ENCODE measurements at regions not wholly inside any gene's neighbourhood (a gene's known extent, or its start where the extent isn't known, plus 50 kb on each side); places are given as distances from the start of the nearest gene placed in this dataset.

GRCh38 chr6:12221856-12222255 is 68.3 kb upstream of the EDN1 start:
- DNase-seq (ENCODE audit: extremely low spot score), result no peak
- CTCF ChIA-PET, result no interaction called here
- TF ChIP-seq BHLHE40 (IDR thresholded peaks at IDR 0.05; ENCODE audit: borderline replicate concordance) (no peak), ARNT (IDR thresholded peaks at IDR 0.05) (no peak), FOXK2 (IDR thresholded peaks at IDR 0.05) (no peak), HDGF (IDR thresholded peaks at IDR 0.05; ENCODE audit: borderline replicate concordance) (no peak), SUZ12 (IDR thresholded peaks at IDR 0.05) (no peak), FOXA1 (IDR thresholded peaks at IDR 0.05) (no peak), SP1 (IDR thresholded peaks at IDR 0.05) (no peak), ELF4 (IDR thresholded peaks at IDR 0.05) (no peak), LEF1 (IDR thresholded peaks at IDR 0.05; ENCODE audit: borderline replicate concordance) (no peak), FOXM1 (IDR thresholded peaks at IDR 0.05; ENCODE audit: borderline replicate concordance) (no peak), NFRKB (IDR thresholded peaks at IDR 0.05) (no peak), L3MBTL2 (conservative IDR thresholded peaks at IDR 0.05) (no peak), CTBP1 (IDR thresholded peaks at IDR 0.05; ENCODE audit: borderline replicate concordance) (no peak), TARDBP (IDR thresholded peaks at IDR 0.05) (no peak), ZNF384 (IDR thresholded peaks at IDR 0.05) (no peak)
- TF ChIP-seq, protein P1, sequence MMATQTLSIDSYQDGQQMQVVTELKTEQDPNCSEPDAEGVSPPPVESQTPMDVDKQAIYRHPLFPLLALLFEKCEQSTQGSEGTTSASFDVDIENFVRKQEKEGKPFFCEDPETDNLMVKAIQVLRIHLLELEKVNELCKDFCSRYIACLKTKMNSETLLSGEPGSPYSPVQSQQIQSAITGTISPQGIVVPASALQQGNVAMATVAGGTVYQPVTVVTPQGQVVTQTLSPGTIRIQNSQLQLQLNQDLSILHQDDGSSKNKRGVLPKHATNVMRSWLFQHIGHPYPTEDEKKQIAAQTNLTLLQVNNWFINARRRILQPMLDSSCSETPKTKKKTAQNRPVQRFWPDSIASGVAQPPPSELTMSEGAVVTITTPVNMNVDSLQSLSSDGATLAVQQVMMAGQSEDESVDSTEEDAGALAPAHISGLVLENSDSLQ (IDR thresholded peaks at IDR 0.05), result no peak
- POLR2A ChIA-PET, result no interaction called here

GRCh38 chr6:12222405-12223366 is 67.5 kb upstream of the EDN1 start:
- CTCF ChIA-PET, result interaction anchor here (0.7 kb wide), 1 partner anchor 9 kb away, joined by 3 read pairs; no protein-coding TSS in a partner anchor

DNA sequence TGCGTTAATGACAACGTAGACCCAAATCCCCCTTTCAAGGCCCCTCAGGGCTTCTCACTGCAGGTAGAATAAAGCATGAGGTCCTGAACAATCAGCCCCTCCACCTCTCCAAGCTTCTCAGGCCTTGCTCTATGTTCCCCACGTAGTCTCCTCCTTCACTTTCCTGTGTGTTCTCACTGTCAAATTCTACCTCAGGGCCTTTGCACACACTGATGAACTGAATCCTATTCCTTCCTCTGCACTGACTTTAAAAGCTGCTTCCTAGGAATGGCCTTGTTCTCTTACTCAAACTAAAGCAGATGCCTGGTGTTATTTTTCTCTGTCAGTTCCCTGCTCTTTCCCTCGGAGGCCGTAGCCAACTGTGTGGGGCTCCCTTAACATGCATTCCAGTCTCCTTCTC is 66.8 kb upstream of the EDN1 start:
- ChIA-PET POLR2A (no interaction called here), CTCF (no interaction called here)
- TF ChIP-seq FOXM1 (IDR thresholded peaks at IDR 0.05; ENCODE audit: borderline replicate concordance) (no peak), TARDBP (IDR thresholded peaks at IDR 0.05) (no peak), FOXK2 (IDR thresholded peaks at IDR 0.05) (no peak), FOXA1 (IDR thresholded peaks at IDR 0.05) (no peak), LEF1 (IDR thresholded peaks at IDR 0.05; ENCODE audit: borderline replicate concordance) (no peak), BHLHE40 (IDR thresholded peaks at IDR 0.05; ENCODE audit: borderline replicate concordance) (no peak), SUZ12 (IDR thresholded peaks at IDR 0.05) (no peak)
- DNase-seq (ENCODE audit: extremely low spot score), result no peak

More at GRCh38 chr6:12222405-12223366, 67.5 kb upstream of the EDN1 start:
- no peak for TF ChIP-seq NFRKB (IDR thresholded peaks at IDR 0.05)
- no peak for TF ChIP-seq CTBP1 (IDR thresholded peaks at IDR 0.05; ENCODE audit: borderline replicate concordance)
- TF ChIP-seq LEF1 (IDR thresholded peaks at IDR 0.05; ENCODE audit: borderline replicate concordance), result no peak
- no peak for TF ChIP-seq BHLHE40 (IDR thresholded peaks at IDR 0.05; ENCODE audit: borderline replicate concordance)
- TF ChIP-seq FOXA1 (IDR thresholded peaks at IDR 0.05), result no peak
- no peak for TF ChIP-seq ELF4 (IDR thresholded peaks at IDR 0.05)
- TF ChIP-seq FOXM1 (IDR thresholded peaks at IDR 0.05; ENCODE audit: borderline replicate concordance), result no peak
- TF ChIP-seq HDGF (IDR thresholded peaks at IDR 0.05; ENCODE audit: borderline replicate concordance), result no peak
- no peak for TF ChIP-seq SP1 (IDR thresholded peaks at IDR 0.05)
- TF ChIP-seq TARDBP (IDR thresholded peaks at IDR 0.05), result no peak
- TF ChIP-seq ZNF384 (IDR thresholded peaks at IDR 0.05), result no peak
- TF ChIP-seq, protein P1 (IDR thresholded peaks at IDR 0.05), result no peak
- TF ChIP-seq FOXK2 (IDR thresholded peaks at IDR 0.05), result no peak
- TF ChIP-seq SUZ12 (IDR thresholded peaks at IDR 0.05), result no peak
- no peak for TF ChIP-seq ARNT (IDR thresholded peaks at IDR 0.05)
- TF ChIP-seq L3MBTL2 (conservative IDR thresholded peaks at IDR 0.05), result no peak
- no peak for DNase-seq (ENCODE audit: extremely low spot score)
- POLR2A ChIA-PET, result no interaction called here

DNA sequence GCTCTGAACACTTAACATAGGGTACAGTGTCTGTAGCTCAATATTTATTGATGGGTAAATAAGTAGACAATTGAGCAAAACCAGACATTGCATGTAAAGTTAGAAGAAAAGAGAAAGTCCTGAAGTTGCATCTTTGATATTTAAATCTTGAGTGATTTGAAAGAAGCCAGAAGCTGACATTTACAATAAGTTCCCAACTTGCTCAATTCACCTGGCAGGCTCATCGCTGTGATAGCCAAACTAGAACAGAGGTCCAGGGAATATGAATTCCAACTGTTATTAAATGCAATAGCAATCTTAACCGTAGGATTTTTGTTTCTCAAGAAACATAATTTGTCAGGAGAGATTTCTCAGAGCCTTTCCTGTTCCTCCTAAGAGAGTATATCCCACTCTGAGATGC is 65.9 kb upstream of the EDN1 start:
- ChIA-PET POLR2A (no interaction called here), CTCF (no interaction called here)
- TF ChIP-seq FOXK2 (IDR thresholded peaks at IDR 0.05) (no peak), FOXM1 (IDR thresholded peaks at IDR 0.05; ENCODE audit: borderline replicate concordance) (no peak), SP1 (IDR thresholded peaks at IDR 0.05) (no peak), LEF1 (IDR thresholded peaks at IDR 0.05; ENCODE audit: borderline replicate concordance) (no peak), ZNF384 (IDR thresholded peaks at IDR 0.05) (no peak), ARNT (IDR thresholded peaks at IDR 0.05) (no peak), TARDBP (IDR thresholded peaks at IDR 0.05) (no peak), ELF4 (IDR thresholded peaks at IDR 0.05) (no peak), CTBP1 (IDR thresholded peaks at IDR 0.05; ENCODE audit: borderline replicate concordance) (no peak), FOXA1 (IDR thresholded peaks at IDR 0.05) (no peak), L3MBTL2 (conservative IDR thresholded peaks at IDR 0.05) (no peak)
- TF ChIP-seq, protein P1 (IDR thresholded peaks at IDR 0.05), result no peak
- no peak for DNase-seq (ENCODE audit: extremely low spot score)

DNA sequence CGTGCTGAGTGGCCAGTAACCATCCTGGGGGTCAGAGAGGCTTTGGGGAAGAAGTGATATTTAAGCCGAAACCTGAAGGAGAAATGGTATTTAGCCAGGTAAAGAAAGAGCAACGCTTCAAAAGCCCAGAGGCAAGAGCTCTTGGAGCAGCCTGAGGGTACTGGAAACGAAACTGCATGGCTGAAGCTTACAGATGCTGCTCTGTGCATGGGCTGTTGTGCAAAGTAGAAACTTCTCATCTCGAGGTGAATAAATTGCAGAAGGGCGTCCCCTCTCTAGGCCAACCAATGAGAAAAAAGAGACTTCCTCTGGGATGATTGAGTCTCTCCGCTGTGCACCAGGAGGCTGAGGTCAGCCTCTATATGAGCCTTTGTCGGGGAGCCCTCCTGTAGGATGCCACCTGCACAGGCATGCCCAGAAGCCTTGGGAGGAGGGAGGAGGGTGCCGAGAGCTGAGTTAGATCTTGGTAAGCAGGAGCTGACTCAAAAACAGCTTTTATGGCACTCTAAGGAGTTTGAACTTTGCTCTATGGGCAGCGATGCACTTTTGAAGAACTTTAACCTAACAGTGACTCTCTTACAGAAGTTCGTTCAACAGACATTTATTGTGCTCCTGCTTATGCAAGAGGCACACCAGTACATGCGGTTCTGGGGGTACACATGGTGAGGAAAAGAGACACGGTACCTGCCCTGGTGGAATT is 61.6 kb upstream of the EDN1 start:
- ChIA-PET POLR2A (no interaction called here), CTCF (interaction anchor here (0.9 kb wide), 1 partner anchor 58 kb away, joined by 3 read pairs; no protein-coding TSS in a partner anchor)
- no peak for TF ChIP-seq SP1 (IDR thresholded peaks at IDR 0.05)
- no peak for TF ChIP-seq SUZ12 (IDR thresholded peaks at IDR 0.05)
- no peak for TF ChIP-seq FOXA1 (IDR thresholded peaks at IDR 0.05)
- no peak for TF ChIP-seq CTBP1 (IDR thresholded peaks at IDR 0.05; ENCODE audit: borderline replicate concordance)
- TF ChIP-seq ARNT (IDR thresholded peaks at IDR 0.05), result no peak
- no peak for TF ChIP-seq BHLHE40 (IDR thresholded peaks at IDR 0.05; ENCODE audit: borderline replicate concordance)
- TF ChIP-seq HDGF (IDR thresholded peaks at IDR 0.05; ENCODE audit: borderline replicate concordance), result no peak
- TF ChIP-seq FOXK2 (IDR thresholded peaks at IDR 0.05), result no peak
- TF ChIP-seq ZNF384 (IDR thresholded peaks at IDR 0.05), result no peak
- TF ChIP-seq NFRKB (IDR thresholded peaks at IDR 0.05), result no peak
- no peak for TF ChIP-seq ELF4 (IDR thresholded peaks at IDR 0.05)
- no peak for TF ChIP-seq FOXM1 (IDR thresholded peaks at IDR 0.05; ENCODE audit: borderline replicate concordance)
- TF ChIP-seq TARDBP (IDR thresholded peaks at IDR 0.05), result no peak
- TF ChIP-seq, protein P1 (IDR thresholded peaks at IDR 0.05), result no peak
- no peak for TF ChIP-seq LEF1 (IDR thresholded peaks at IDR 0.05; ENCODE audit: borderline replicate concordance)
- no peak for TF ChIP-seq L3MBTL2 (conservative IDR thresholded peaks at IDR 0.05)
- no peak for DNase-seq (ENCODE audit: extremely low spot score)

All from HEK293T (cell line).